IMR-90 (cell line): ENCODE measurements at regions not wholly inside any gene's neighbourhood (a gene's known extent, or its start where the extent isn't known, plus 50 kb on each side); places are given as distances from the start of the nearest gene placed in this dataset.

ENCODE experiments used
- ATAC-seq: fragments of 200-7000 bp; cut with Tn5 transposase; 2 replicates; pipeline ENCODE4 v1.9.1; 2020; ENCODE audit warnings: low read depth, mild to moderate bottlenecking, moderate library complexity
- BruUV-seq: library from RNA; stranded (reverse); fragments of 400-500 nt; replicated peaks from 2 replicates; lab custom pipeline; 2021; lab: Mats Ljungman, UMichigan
- CTCF ChIA-PET: fragments of 300-600 bp; formaldehyde crosslinking; extraction: SDS; loops from one replicate; lab custom pipeline; 2021; ENCODE audit warnings: antibody characterized with exemption; lab: Yijun Ruan, JAX
- POLR2A ChIA-PET: fragments of 300-600 bp; sonication (Branson Sonifier 250); formaldehyde crosslinking; loops from one replicate; lab custom pipeline; 2022; ENCODE audit warnings: antibody characterized with exemption; ENCODE audit not compliant: unreplicated experiment; lab: Charles Lee
- DNase-seq: peaks from one replicate; pipeline ENCODE4 v3.0.0; 2013
- H2AFZ ChIP-seq: replicated peaks from 2 replicates; pipeline ENCODE3; 2013; ENCODE audit warnings: low read length, mild to moderate bottlenecking; ENCODE audit not compliant: poor library complexity
- H2AK5ac ChIP-seq: 2 replicates; pipeline ENCODE4 v1.6.1; 2013; ENCODE audit warnings: low read depth, low read length, inconsistent platforms
- H2AK9ac ChIP-seq: replicated peaks from 2 replicates; pipeline ENCODE3; 2013; ENCODE audit warnings: mild to moderate bottlenecking, low read depth, low read length, moderate library complexity; ENCODE audit not compliant: poor library complexity
- H2BK120ac ChIP-seq: 2 replicates; pipeline ENCODE4 v1.6.1; 2013; ENCODE audit warnings: low read depth, low read length, inconsistent platforms
- H2BK15ac ChIP-seq: 3 replicates; pipeline ENCODE4 v1.6.1; 2013; ENCODE audit warnings: low read depth, low read length, inconsistent platforms
- H2BK20ac ChIP-seq: 2 replicates; pipeline ENCODE4 v1.6.1; 2013; ENCODE audit warnings: low read depth, mild to moderate bottlenecking, inconsistent platforms, low read length, moderate library complexity
- H2BK5ac ChIP-seq: 2 replicates; pipeline ENCODE4 v1.6.1; 2013; ENCODE audit warnings: mild to moderate bottlenecking, low read depth, low read length, inconsistent platforms; ENCODE audit not compliant: poor library complexity, severe bottlenecking
- H3K14ac ChIP-seq: replicated peaks from 2 replicates; pipeline ENCODE4 v1.6.1; 2013; ENCODE audit warnings: low read depth, low read length, inconsistent platforms
- H3K18ac ChIP-seq: 2 replicates; pipeline ENCODE4 v1.6.1; 2013; ENCODE audit warnings: low read depth, low read length, control low read depth
- H3K23ac ChIP-seq: 2 replicates; pipeline ENCODE4 v1.6.1; 2013; ENCODE audit warnings: low read depth, low read length, inconsistent platforms
- H3K27ac ChIP-seq: 2 replicates; pipeline ENCODE4 v1.5.1; 2013; ENCODE audit warnings: mild to moderate bottlenecking, control low read depth, low read length; ENCODE audit not compliant: insufficient read depth
- H3K27me3 ChIP-seq: 2 replicates; pipeline ENCODE4 v1.6.1; 2013; ENCODE audit warnings: low read length; ENCODE audit not compliant: control insufficient read depth, insufficient read depth
- H3K36me3 ChIP-seq: 2 replicates; pipeline ENCODE4 v1.6.1; 2013; ENCODE audit warnings: low read length, mixed read lengths; ENCODE audit not compliant: control insufficient read depth, insufficient read depth
- H3K4ac ChIP-seq: 2 replicates; pipeline ENCODE4 v1.6.1; 2013; ENCODE audit warnings: low read depth, low read length, inconsistent platforms
- H3K4me1 ChIP-seq: 2 replicates; pipeline ENCODE4 v1.6.1; 2013; ENCODE audit warnings: low read length, mixed read lengths; ENCODE audit not compliant: control insufficient read depth, insufficient read depth
- H3K4me2 ChIP-seq: 2 replicates; pipeline ENCODE4 v1.6.1; 2013; ENCODE audit warnings: low read depth, mild to moderate bottlenecking, control low read depth, low read length, moderate library complexity
- H3K4me3 ChIP-seq: 2 replicates; pipeline ENCODE4 v1.5.1; 2013; ENCODE audit warnings: low read depth, mild to moderate bottlenecking, control low read depth, low read length, moderate library complexity; ENCODE audit not compliant: insufficient read depth
- H3K56ac ChIP-seq: 2 replicates; pipeline ENCODE4 v1.6.1; 2013; ENCODE audit warnings: low read length, inconsistent platforms; ENCODE audit not compliant: insufficient read depth; ENCODE audit errors: extremely low read depth
- H3K79me1 ChIP-seq, 2 experiments: 2 replicates each; pipeline ENCODE4 v1.6.1; 2013; ENCODE audit warnings: low read length in 2 of 2, inconsistent platforms in 1 of 2, low read depth in 1 of 2
- H3K9ac ChIP-seq: 2 replicates; pipeline ENCODE4 v1.6.1; 2013; ENCODE audit warnings: low read depth, low read length, control low read depth
- H3K9me1 ChIP-seq: 2 replicates; pipeline ENCODE4 v1.6.1; 2013; ENCODE audit warnings: low read length, inconsistent platforms; ENCODE audit not compliant: insufficient read depth
- H3K9me3 ChIP-seq: 2 replicates; pipeline ENCODE4 v1.6.1; 2013; ENCODE audit warnings: low read length; ENCODE audit not compliant: control insufficient read depth, insufficient read depth
- H4K20me1 ChIP-seq: 2 replicates; pipeline ENCODE4 v1.6.1; 2013; ENCODE audit warnings: low read length, inconsistent platforms; ENCODE audit not compliant: insufficient read depth
- H4K5ac ChIP-seq: 2 replicates; pipeline ENCODE4 v1.6.1; 2013; ENCODE audit warnings: mild to moderate bottlenecking, low read depth, low read length, control low read depth
- H4K8ac ChIP-seq, 2 experiments: 2 replicates each; pipeline ENCODE4 v1.6.1; 2013; ENCODE audit warnings: low read depth in 2 of 2, low read length in 2 of 2, control low read depth in 1 of 2, inconsistent platforms in 1 of 2
- H4K91ac ChIP-seq: 2 replicates; pipeline ENCODE4 v1.6.1; 2013; ENCODE audit warnings: low read depth, low read length, inconsistent platforms; ENCODE audit not compliant: insufficient read depth
- BHLHE40 ChIP-seq: fragments of 150-350 bp; IDR thresholded peaks from 2 replicates; pipeline ENCODE4 v1.6.1; 2016; ENCODE audit warnings: mild to moderate bottlenecking, low read depth, low read length
- CEBPB ChIP-seq: IDR thresholded peaks from 2 replicates; pipeline ENCODE4 v1.6.1; 2012; ENCODE audit warnings: low read depth, low read length, improper control_type of control experiment
- CHD1 ChIP-seq: IDR thresholded peaks from 2 replicates; pipeline ENCODE4 v1.6.1; 2012; ENCODE audit warnings: low read depth, low read length, improper control_type of control experiment
- FOS ChIP-seq: fragments of 150-350 bp; IDR thresholded peaks from 2 replicates; pipeline ENCODE4 v1.6.1; 2016; ENCODE audit warnings: low read depth, low read length
- MAFK ChIP-seq: IDR thresholded peaks from 2 replicates; pipeline ENCODE4 v1.6.1; 2012; ENCODE audit warnings: low read depth, low read length, improper control_type of control experiment
- MAZ ChIP-seq: IDR thresholded peaks from 2 replicates; pipeline ENCODE4 v1.6.1; 2012; ENCODE audit warnings: low read depth, mild to moderate bottlenecking, low read length, improper control_type of control experiment, moderate library complexity, borderline replicate concordance
- MXI1 ChIP-seq: IDR thresholded peaks from 2 replicates; pipeline ENCODE4 v1.6.1; 2012; ENCODE audit warnings: low read depth, mild to moderate bottlenecking, low read length, moderate library complexity, borderline replicate concordance
- NFE2L2 ChIP-seq: fragments of 150-350 bp; IDR thresholded peaks from 2 replicates; pipeline ENCODE4 v1.6.1; 2016; ENCODE audit warnings: low read depth, mild to moderate bottlenecking, low read length
- POLR2A ChIP-seq: IDR thresholded peaks from 2 replicates; pipeline ENCODE4 v1.6.1; 2012; ENCODE audit warnings: mild to moderate bottlenecking, low read depth, low read length
- RAD21 ChIP-seq: IDR thresholded peaks from 2 replicates; pipeline ENCODE4 v1.6.1; 2012; ENCODE audit warnings: low read length, improper control_type of control experiment
- RCOR1 ChIP-seq: IDR thresholded peaks from 2 replicates; pipeline ENCODE4 v1.6.1; 2012; ENCODE audit warnings: mild to moderate bottlenecking, low read length, improper control_type of control experiment; ENCODE audit not compliant: insufficient replicate concordance
- RFX5 ChIP-seq: IDR thresholded peaks from 2 replicates; pipeline ENCODE4 v1.8.0; 2012; ENCODE audit warnings: low read depth, mild to moderate bottlenecking, low read length, moderate library complexity
- SMC3 ChIP-seq: fragments of 150-350 bp; IDR thresholded peaks from 2 replicates; pipeline ENCODE4 v1.6.1; 2016; ENCODE audit warnings: low read depth, mild to moderate bottlenecking, antibody characterized with exemption, low read length, moderate library complexity
- WGBS, 2 experiments: methylation state at CpG; one replicate each; pipeline versions ENCODE4 v1.1.5 to v1.1.7; 2013; ENCODE audit warnings: missing lambda C conversion rate in 2 of 2; ENCODE audit not compliant: insufficient read length in 1 of 2; ENCODE audit errors: extremely low coverage in 2 of 2; 5-methylcytosine and 5-hydroxymethylcytosine counted together
- dilution Hi-C: fragments of 300-500 bp; cut with HindIII; formaldehyde crosslinking; loops from one replicate; pipeline ENCODE4 v1.14.3; 2018; ENCODE audit warnings: low sequenced_read_pairs; ENCODE audit not compliant: unreplicated experiment
- in situ Hi-C: fragments of 300-500 bp; cut with MboI; formaldehyde crosslinking; loops from 3 replicates; pipeline ENCODE4 v1.14.3; 2019; ENCODE audit warnings: low sequenced_read_pairs, inconsistent platforms, mixed read lengths
- intact Hi-C: fragments of 100-400 bp; cut with micrococcal nuclease; formaldehyde crosslinking; loops from 2 replicates; pipeline ENCODE4 v1.10.0; 2022
- TF ChIP-seq, protein P1 (sequence below): fragments of 150-350 bp; IDR thresholded peaks from 2 replicates; pipeline ENCODE4 v1.6.1; 2017; ENCODE audit warnings: mild to moderate bottlenecking, antibody characterized with exemption, low read length, low read depth
- TF ChIP-seq, protein P2 (sequence below): fragments of 150-350 bp; IDR thresholded peaks from 2 replicates; pipeline ENCODE4 v1.6.1; 2016; ENCODE audit warnings: low read depth, mild to moderate bottlenecking, low read length, moderate library complexity, borderline replicate concordance
- TF ChIP-seq, protein P3 (sequence below): conservative IDR thresholded peaks from 2 replicates; pipeline ENCODE4 v1.5.1; 2012; ENCODE audit warnings: mild to moderate bottlenecking, low read depth, low read length, improper control_type of control experiment

DNA sequence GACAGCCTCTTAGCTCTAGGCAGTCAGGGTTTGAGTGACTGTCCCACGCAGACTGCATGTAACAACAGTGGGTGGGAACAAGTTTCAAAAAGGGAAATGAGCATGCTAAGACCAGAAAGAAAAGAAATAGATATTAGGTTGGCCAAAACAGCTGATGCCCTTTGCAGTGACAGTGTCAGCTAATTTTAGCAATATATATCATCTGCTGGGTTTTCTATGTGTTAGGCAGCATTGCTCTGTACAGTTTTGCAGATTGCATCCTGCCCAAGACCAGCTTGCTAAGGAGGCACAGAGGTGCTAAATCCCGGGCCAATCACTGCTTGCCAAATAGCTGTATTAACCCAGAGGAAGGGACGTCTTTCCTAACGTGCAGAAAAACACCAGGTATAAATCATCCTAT, 541.9 kb upstream of the TBX3 start:
- Histone ChIP-seq H3K14ac (no peak overlapping the region), H2BK20ac (no peak overlapping the region), H3K9me1 (no peaks in the 10 kb centered on the region), H3K27ac (no peak overlapping the region), H3K4ac (no peak overlapping the region), H2AK9ac (no peak overlapping the region), H3K36me3 (no peaks in the 10 kb centered on the region), H4K91ac (no peak overlapping the region), H2AFZ (no peak overlapping the region), H3K23ac (no peak overlapping the region), H3K9ac (no peak overlapping the region), H2BK15ac (no peak overlapping the region), H3K4me1 (peaks cover 7% of the 10 kb centered on the region; the same call in 1 of the 2 replicates), H4K20me1 (no peaks in the 10 kb centered on the region), H2BK5ac (no peak overlapping the region), H2BK120ac (no peak overlapping the region), H4K8ac (no peak overlapping the region), H3K18ac (no peak overlapping the region), H3K9me3 (no peaks in the 10 kb centered on the region), H2AK5ac (no peak overlapping the region), H3K56ac (no peak overlapping the region), H3K4me2 (no peak overlapping the region), H3K27me3 (no peaks in the 10 kb centered on the region), H3K79me1 (no peaks in the 10 kb centered on the region), H3K4me3 (no peak overlapping the region), H4K5ac (no peak overlapping the region)
- TF ChIP-seq FOS: no peak
- TF ChIP-seq NFE2L2: no peak
- TF ChIP-seq, protein P1, sequence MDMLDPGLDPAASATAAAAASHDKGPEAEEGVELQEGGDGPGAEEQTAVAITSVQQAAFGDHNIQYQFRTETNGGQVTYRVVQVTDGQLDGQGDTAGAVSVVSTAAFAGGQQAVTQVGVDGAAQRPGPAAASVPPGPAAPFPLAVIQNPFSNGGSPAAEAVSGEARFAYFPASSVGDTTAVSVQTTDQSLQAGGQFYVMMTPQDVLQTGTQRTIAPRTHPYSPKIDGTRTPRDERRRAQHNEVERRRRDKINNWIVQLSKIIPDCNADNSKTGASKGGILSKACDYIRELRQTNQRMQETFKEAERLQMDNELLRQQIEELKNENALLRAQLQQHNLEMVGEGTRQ: no peak
- TF ChIP-seq MAFK: no peak
- TF ChIP-seq MAZ: no peak
- TF ChIP-seq CHD1: no peak
- TF ChIP-seq, protein P2, sequence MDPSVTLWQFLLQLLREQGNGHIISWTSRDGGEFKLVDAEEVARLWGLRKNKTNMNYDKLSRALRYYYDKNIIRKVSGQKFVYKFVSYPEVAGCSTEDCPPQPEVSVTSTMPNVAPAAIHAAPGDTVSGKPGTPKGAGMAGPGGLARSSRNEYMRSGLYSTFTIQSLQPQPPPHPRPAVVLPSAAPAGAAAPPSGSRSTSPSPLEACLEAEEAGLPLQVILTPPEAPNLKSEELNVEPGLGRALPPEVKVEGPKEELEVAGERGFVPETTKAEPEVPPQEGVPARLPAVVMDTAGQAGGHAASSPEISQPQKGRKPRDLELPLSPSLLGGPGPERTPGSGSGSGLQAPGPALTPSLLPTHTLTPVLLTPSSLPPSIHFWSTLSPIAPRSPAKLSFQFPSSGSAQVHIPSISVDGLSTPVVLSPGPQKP: no peak
- TF ChIP-seq RFX5: no peak
- TF ChIP-seq SMC3: no peak
- no peak for TF ChIP-seq CEBPB
- TF ChIP-seq, protein P3, sequence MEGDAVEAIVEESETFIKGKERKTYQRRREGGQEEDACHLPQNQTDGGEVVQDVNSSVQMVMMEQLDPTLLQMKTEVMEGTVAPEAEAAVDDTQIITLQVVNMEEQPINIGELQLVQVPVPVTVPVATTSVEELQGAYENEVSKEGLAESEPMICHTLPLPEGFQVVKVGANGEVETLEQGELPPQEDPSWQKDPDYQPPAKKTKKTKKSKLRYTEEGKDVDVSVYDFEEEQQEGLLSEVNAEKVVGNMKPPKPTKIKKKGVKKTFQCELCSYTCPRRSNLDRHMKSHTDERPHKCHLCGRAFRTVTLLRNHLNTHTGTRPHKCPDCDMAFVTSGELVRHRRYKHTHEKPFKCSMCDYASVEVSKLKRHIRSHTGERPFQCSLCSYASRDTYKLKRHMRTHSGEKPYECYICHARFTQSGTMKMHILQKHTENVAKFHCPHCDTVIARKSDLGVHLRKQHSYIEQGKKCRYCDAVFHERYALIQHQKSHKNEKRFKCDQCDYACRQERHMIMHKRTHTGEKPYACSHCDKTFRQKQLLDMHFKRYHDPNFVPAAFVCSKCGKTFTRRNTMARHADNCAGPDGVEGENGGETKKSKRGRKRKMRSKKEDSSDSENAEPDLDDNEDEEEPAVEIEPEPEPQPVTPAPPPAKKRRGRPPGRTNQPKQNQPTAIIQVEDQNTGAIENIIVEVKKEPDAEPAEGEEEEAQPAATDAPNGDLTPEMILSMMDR: no peak
- TF ChIP-seq POLR2A: no peak
- no peak for TF ChIP-seq MXI1
- TF ChIP-seq BHLHE40: no peak
- TF ChIP-seq RAD21: no peak
- TF ChIP-seq RCOR1: no peak
- POLR2A ChIA-PET: no interaction called here
- BruUV-seq: no TSS peak
- in situ Hi-C loops (no loop called here), dilution Hi-C loops (no loop called here), intact Hi-C loops (no loop called here)
- ATAC-seq (no peak), DNase-seq (no peak)
- CTCF ChIA-PET: no interaction called here
- 100% methylated on average over 1 of the region's 4 CpGs; no CpG with 5 or more reads in 1 of the 2 experiments for WGBS, 2 experiments
